ENCODE measurements at regions not wholly inside any gene's neighbourhood (a gene's known extent, or its start where the extent isn't known, plus 50 kb on each side); places are given as distances from the start of the nearest gene placed in this dataset.

- no peaks in the 10 kb centered on the region for H3K79me1 ChIP-seq (ENCODE audit: insufficient read depth, low read depth, low read length, poor library complexity, severe bottlenecking)
- no peak for DNase-seq
- H3K4me1 ChIP-seq (ENCODE audit: insufficient read depth, low read length): no peaks in the 10 kb centered on the region; the same call in 1 of the 2 replicates
- H4K91ac ChIP-seq (ENCODE audit: insufficient read length, low read depth, low read length): no peak overlapping the region
- no peak overlapping the region for H3K4ac ChIP-seq (ENCODE audit: low read depth, low read length)
- H3K9me3 Mint-ChIP-seq: peaks cover 7 to 8% of the 10 kb centered on the region in 2 experiments; a peak in 3 of 5 replicates
- H2BK5ac ChIP-seq (ENCODE audit: insufficient read length, low read length): no peak overlapping the region
- no peak overlapping the region for H3T11ph ChIP-seq (ENCODE audit: low read length)
- H4K5ac ChIP-seq (ENCODE audit: insufficient read length, low read depth, low read length): no peak overlapping the region
- H3K9me3 ChIP-seq (ENCODE audit: control insufficient read depth, low read depth, low read length): no peaks in the 10 kb centered on the region
- H3K14ac ChIP-seq (ENCODE audit: insufficient read depth, low read length): no peak overlapping the region
- H3K4me2 ChIP-seq (ENCODE audit: insufficient read depth, insufficient read length, low read length): no peak overlapping the region
- H3K4me3 Mint-ChIP-seq: no peak overlapping the region; a peak in 1 of 5 replicates
- no peak overlapping the region for H2BK20ac ChIP-seq (ENCODE audit: low read depth, low read length, poor library complexity, severe bottlenecking)
- no peak overlapping the region for H2BK15ac ChIP-seq (ENCODE audit: low read depth, low read length)
- H3K56ac ChIP-seq (ENCODE audit: insufficient read length, low read depth, low read length): no peak overlapping the region
- H3K36me3 Mint-ChIP-seq (ENCODE audit: insufficient read depth in 1 of 3, low read depth in 3 of 3): peaks cover 1 to 9% (median 1%) of the 10 kb centered on the region in 3 experiments; a peak in 2 of 7 replicates
- H2BK120ac ChIP-seq (ENCODE audit: low read depth, low read length, poor library complexity, severe bottlenecking): no peak overlapping the region
- H4K8ac ChIP-seq (replicated peaks; ENCODE audit: insufficient read length, low read depth, low read length): no peak overlapping the region
- H3K27me3 ChIP-seq (ENCODE audit: insufficient read depth, low read length): no peaks in the 10 kb centered on the region; the same call in 1 of the 2 replicates
- no peak overlapping the region for H3K18ac ChIP-seq (ENCODE audit: insufficient read length, low read depth, low read length)
- H3K27ac Mint-ChIP-seq: peak overlapping the region in 2 of 3 experiments; percentile 46 to 72; a peak in 2 of 7 replicates
- no peak overlapping the region for H3K27ac ChIP-seq (ENCODE audit: insufficient read length, low read depth, low read length)
- H3K4me1 Mint-ChIP-seq: peaks cover 43 to 45% of the 10 kb centered on the region in 2 experiments
- no peak overlapping the region for H2BK12ac ChIP-seq (ENCODE audit: insufficient read length, low read depth, low read length)
- no peak overlapping the region for H3K9ac ChIP-seq (ENCODE audit: extremely low read depth, insufficient read length, low read length)
- H2AK5ac ChIP-seq (ENCODE audit: insufficient read length, low read length): no peak overlapping the region
- no peak for TF ChIP-seq CTCF (conservative IDR thresholded peaks at IDR 0.05)
- H3K27me3 Mint-ChIP-seq (ENCODE audit: low read depth): no peaks in the 10 kb centered on the region; the same call in none of the 2 replicates
- H3K23ac ChIP-seq (ENCODE audit: insufficient read length, low read depth, low read length): no peak overlapping the region
- no peaks in the 10 kb centered on the region for H3K79me2 ChIP-seq (ENCODE audit: insufficient read depth, low read length)
- no peak overlapping the region for H2AFZ ChIP-seq (ENCODE audit: low read length)
- H3K23me2 ChIP-seq (ENCODE audit: insufficient read length, low read depth, low read length, poor library complexity, severe bottlenecking): no peaks in the 10 kb centered on the region
- H4K20me1 ChIP-seq (ENCODE audit: control insufficient read depth, insufficient read depth, insufficient read length): no peaks in the 10 kb centered on the region
These were observed 285.8 kb upstream of the KLHL1 start for GRCh38 chr13:70394031-70394548.
